Endodermal cell (in vitro differentiated cells): ENCODE measurements at regions not wholly inside any gene's neighbourhood (a gene's known extent, or its start where the extent isn't known, plus 50 kb on each side); places are given as distances from the start of the nearest gene placed in this dataset.

Experiments used
- DNase-seq: peaks from one replicate; pipeline ENCODE4 v3.0.0-alpha.2; 2017
- H3K27ac ChIP-seq: 2 replicates; pipeline ENCODE4 v1.5.1; 2013; ENCODE audit warnings: mild to moderate bottlenecking, low read depth, low read length, moderate library complexity
- H3K27me3 ChIP-seq: 2 replicates; pipeline ENCODE4 v1.6.1; 2013; ENCODE audit warnings: mild to moderate bottlenecking, low read length, moderate library complexity; ENCODE audit not compliant: insufficient read depth, control insufficient read depth, poor library complexity, severe bottlenecking
- H3K36me3 ChIP-seq: 2 replicates; pipeline ENCODE4 v1.7.0; 2013; ENCODE audit warnings: mild to moderate bottlenecking, low read length, moderate library complexity; ENCODE audit not compliant: control insufficient read depth, insufficient read depth
- H3K4me1 ChIP-seq: one replicate; pipeline ENCODE4 v1.7.0; 2013; ENCODE audit warnings: low read length; ENCODE audit not compliant: control insufficient read depth, insufficient read depth
- H3K4me3 ChIP-seq: 2 replicates; pipeline ENCODE4 v1.5.1; 2013; ENCODE audit warnings: mild to moderate bottlenecking, low read length, moderate library complexity
- H3K9ac ChIP-seq: 2 replicates; pipeline ENCODE4 v1.6.1; 2013; ENCODE audit warnings: mild to moderate bottlenecking, low read length, moderate library complexity; ENCODE audit not compliant: poor library complexity, severe bottlenecking; ENCODE audit errors: extremely low read depth
- H3K9me3 ChIP-seq: 2 replicates; pipeline ENCODE4 v1.6.1; 2013; ENCODE audit warnings: mild to moderate bottlenecking, low read length, moderate library complexity; ENCODE audit not compliant: control insufficient read depth
- H3K27ac Mint-ChIP-seq: 2 replicates; pipeline ENCODE4 v1.8.0; 2020; ENCODE audit warnings: mixed read lengths
- H3K27me3 Mint-ChIP-seq: 2 replicates; pipeline ENCODE4 v1.8.0; 2021; ENCODE audit warnings: mild to moderate bottlenecking, mixed read lengths; ENCODE audit not compliant: insufficient read depth
- H3K36me3 Mint-ChIP-seq: 2 replicates; pipeline ENCODE4 v1.8.0; 2020; ENCODE audit warnings: low read depth, mixed read lengths
- H3K4me1 Mint-ChIP-seq: 2 replicates; pipeline ENCODE4 v1.8.0; 2020; ENCODE audit warnings: mixed read lengths
- H3K4me3 Mint-ChIP-seq: 2 replicates; pipeline ENCODE4 v1.8.0; 2020; ENCODE audit warnings: mild to moderate bottlenecking, moderate library complexity, mixed read lengths
- H3K9me3 Mint-ChIP-seq: 2 replicates; pipeline ENCODE4 v1.8.0; 2020; ENCODE audit warnings: mild to moderate bottlenecking, mixed read lengths
- WGBS, 2 experiments: methylation state at CpG; one replicate each; pipeline versions ENCODE4 v1.1.5 to v1.1.7; 2013; ENCODE audit warnings: missing lambda C conversion rate in 2 of 2, mixed read lengths in 1 of 2; ENCODE audit not compliant: insufficient coverage in 1 of 2, insufficient read length in 1 of 2; 5-methylcytosine and 5-hydroxymethylcytosine counted together
- TF ChIP-seq, protein P1 (sequence below): fragments of 200-600 bp; sonication (generic); conservative IDR thresholded peaks from 2 replicates; pipeline ENCODE4 v1.5.0; 2021; ENCODE audit warnings: antibody characterized with exemption, mild to moderate bottlenecking

DNA sequence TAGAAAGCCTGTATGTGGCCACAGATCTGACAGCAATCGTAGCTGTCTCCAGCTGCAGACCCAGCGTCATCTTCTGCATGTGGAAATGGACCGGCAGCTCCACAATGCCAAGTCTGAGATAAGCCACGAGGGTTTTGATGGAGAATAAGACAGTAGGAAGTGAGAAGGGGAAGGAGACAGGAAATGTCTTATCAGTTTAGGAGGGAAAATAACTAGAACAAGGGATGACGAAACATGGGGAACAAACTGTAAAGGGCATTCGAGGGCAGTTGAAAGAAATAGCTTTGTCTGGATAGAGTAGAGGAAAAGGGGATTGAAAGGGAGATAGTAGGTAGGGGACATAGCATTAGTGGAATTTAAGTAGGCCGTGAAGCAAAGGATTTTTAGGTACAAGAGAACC, 74.0 kb upstream of the CTTNBP2NL start:
- no peak overlapping the region for H3K27ac Mint-ChIP-seq
- no peak for DNase-seq
- no peaks in the 10 kb centered on the region for H3K9me3 ChIP-seq
- 88 to 90% methylated on average over 5 to 7 of the region's 7 CpGs for WGBS, 2 experiments
- peaks cover 10% of the 10 kb centered on the region for H3K4me1 Mint-ChIP-seq
- no peak overlapping the region for H3K4me3 Mint-ChIP-seq
- no peak overlapping the region for H3K4me3 ChIP-seq
- H3K9ac ChIP-seq, result no peak overlapping the region
- peaks cover 6% of the 10 kb centered on the region for H3K27me3 ChIP-seq
- H3K27me3 Mint-ChIP-seq, result peaks cover 60% of the 10 kb centered on the region
- TF ChIP-seq, protein P1, sequence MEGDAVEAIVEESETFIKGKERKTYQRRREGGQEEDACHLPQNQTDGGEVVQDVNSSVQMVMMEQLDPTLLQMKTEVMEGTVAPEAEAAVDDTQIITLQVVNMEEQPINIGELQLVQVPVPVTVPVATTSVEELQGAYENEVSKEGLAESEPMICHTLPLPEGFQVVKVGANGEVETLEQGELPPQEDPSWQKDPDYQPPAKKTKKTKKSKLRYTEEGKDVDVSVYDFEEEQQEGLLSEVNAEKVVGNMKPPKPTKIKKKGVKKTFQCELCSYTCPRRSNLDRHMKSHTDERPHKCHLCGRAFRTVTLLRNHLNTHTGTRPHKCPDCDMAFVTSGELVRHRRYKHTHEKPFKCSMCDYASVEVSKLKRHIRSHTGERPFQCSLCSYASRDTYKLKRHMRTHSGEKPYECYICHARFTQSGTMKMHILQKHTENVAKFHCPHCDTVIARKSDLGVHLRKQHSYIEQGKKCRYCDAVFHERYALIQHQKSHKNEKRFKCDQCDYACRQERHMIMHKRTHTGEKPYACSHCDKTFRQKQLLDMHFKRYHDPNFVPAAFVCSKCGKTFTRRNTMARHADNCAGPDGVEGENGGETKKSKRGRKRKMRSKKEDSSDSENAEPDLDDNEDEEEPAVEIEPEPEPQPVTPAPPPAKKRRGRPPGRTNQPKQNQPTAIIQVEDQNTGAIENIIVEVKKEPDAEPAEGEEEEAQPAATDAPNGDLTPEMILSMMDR, result no peak
- H3K36me3 Mint-ChIP-seq, result no peaks in the 10 kb centered on the region
- no peaks in the 10 kb centered on the region for H3K36me3 ChIP-seq
- no peaks in the 10 kb centered on the region for H3K4me1 ChIP-seq
- H3K27ac ChIP-seq, result no peak overlapping the region
- H3K9me3 Mint-ChIP-seq, result no peaks in the 10 kb centered on the region

DNA sequence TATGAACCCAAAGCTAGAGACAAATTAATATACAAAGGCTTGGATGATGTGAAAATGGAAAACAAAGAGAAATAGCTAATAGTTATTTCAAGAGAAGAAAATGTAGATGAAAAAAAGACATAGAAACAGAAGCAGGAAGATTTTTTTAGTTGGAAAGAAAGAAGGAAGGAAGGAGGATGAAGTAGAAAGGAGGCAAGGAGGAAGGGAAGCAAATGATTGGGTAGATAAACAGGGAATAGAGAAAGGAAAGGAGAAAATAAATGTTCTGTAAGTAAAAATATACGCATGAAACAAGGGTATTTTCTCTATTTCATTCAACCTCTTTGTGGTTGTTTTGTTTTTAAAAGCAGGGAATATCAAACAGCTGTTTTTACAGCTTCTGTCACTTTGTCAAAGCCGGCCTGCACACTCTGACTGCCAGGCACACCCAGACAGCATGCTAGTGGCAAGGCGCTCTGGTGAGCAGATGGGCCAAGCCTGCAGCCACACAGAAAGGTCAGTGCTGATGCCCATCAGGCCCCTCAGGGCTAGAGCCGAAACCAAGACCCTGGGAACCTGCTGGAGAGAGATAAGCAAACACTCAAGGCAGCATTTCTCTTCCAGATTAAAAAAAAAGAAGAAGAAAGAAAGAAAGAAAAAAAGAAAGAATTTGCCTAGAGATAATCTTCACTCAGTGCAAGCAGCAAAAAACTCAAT, 72.9 kb upstream of the CTTNBP2NL start:
- Histone ChIP-seq H3K27ac (no peak overlapping the region), H3K9me3 (no peaks in the 10 kb centered on the region), H3K9ac (no peak overlapping the region), H3K4me1 (no peaks in the 10 kb centered on the region), H3K27me3 (peaks cover 6% of the 10 kb centered on the region), H3K36me3 (no peaks in the 10 kb centered on the region), H3K4me3 (no peak overlapping the region)
- TF ChIP-seq, protein P1, result no peak
- Mint-ChIP-seq H3K4me1 (peaks cover 8% of the 10 kb centered on the region), H3K27me3 (peaks cover 68% of the 10 kb centered on the region), H3K9me3 (no peaks in the 10 kb centered on the region), H3K27ac (no peak overlapping the region), H3K4me3 (no peak overlapping the region), H3K36me3 (no peaks in the 10 kb centered on the region)
- DNase-seq, result no peak
- WGBS, 2 experiments, result 93 to 96% methylated on average over 2 to 4 of the region's 4 CpGs

DNA sequence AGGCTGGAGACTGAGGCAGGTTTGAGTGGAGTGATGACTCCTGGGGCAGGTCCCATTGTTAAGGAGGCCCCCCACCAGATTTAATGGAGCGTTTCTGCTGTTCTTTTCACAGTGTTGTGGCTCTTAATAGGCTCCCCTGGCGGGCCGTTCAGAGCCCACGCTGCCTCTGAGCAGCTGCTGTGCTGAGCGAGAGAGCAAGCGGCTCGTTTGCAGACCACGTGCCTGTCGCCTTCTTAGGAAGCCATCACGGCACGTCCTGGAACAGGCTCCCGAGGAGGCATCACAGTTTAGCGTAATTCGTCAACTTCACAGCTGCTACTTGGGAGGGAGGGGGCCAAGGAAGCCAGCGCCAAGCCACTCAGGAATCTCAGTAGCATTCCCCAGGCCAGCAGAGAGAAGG, 70.5 kb upstream of the CTTNBP2NL start:
- TF ChIP-seq, protein P1, result no peak
- H3K36me3 ChIP-seq, result no peaks in the 10 kb centered on the region
- DNase-seq, result peak; percentile 88
- no peak overlapping the region for H3K27ac ChIP-seq
- no peak overlapping the region for H3K9ac ChIP-seq
- H3K27me3 Mint-ChIP-seq, result peaks cover 80% of the 10 kb centered on the region
- no peaks in the 10 kb centered on the region for H3K9me3 ChIP-seq
- H3K4me1 ChIP-seq, result no peaks in the 10 kb centered on the region
- 35 to 39% methylated on average over 10 to 15 of the region's 15 CpGs for WGBS, 2 experiments
- peaks cover 7% of the 10 kb centered on the region for H3K4me1 Mint-ChIP-seq
- no peaks in the 10 kb centered on the region for H3K36me3 Mint-ChIP-seq
- H3K27me3 ChIP-seq, result peaks cover 6% of the 10 kb centered on the region
- H3K9me3 Mint-ChIP-seq, result no peaks in the 10 kb centered on the region
- H3K4me3 Mint-ChIP-seq, result no peak overlapping the region
- H3K27ac Mint-ChIP-seq, result no peak overlapping the region
- no peak overlapping the region for H3K4me3 ChIP-seq
